ENCODE measurements at regions not wholly inside any gene's neighbourhood (a gene's known extent, or its start where the extent isn't known, plus 50 kb on each side); places are given as distances from the start of the nearest gene placed in this dataset.

GRCh38 chr19:5217171-5217570 lies 123.4 kb downstream of the PTPRS start:
- no peak for DNase-seq (ENCODE audit: low spot score)

- no peak for DNase-seq (ENCODE audit: low spot score)
Observed at GRCh38 chr19:5216141-5216847, 124.3 kb downstream of the PTPRS start.

- DNase-seq (ENCODE audit: low spot score) = no peak
Observed at GRCh38 chr19:5215431-5215830, 125.2 kb downstream of the PTPRS start.

GRCh38 chr19:5214902-5215301 lies 125.7 kb downstream of the PTPRS start:
- DNase-seq (ENCODE audit: low spot score) = no peak

- DNase-seq (ENCODE audit: low spot score) = no peak
Observed at GRCh38 chr19:5214371-5214770, 126.2 kb downstream of the PTPRS start.

- no peak for DNase-seq (ENCODE audit: low spot score)
Observed at GRCh38 chr19:5213667-5214066, 126.9 kb downstream of the PTPRS start.

GRCh38 chr19:5212101-5212500 lies 128.5 kb downstream of the PTPRS start:
- no peak for DNase-seq (ENCODE audit: low spot score)

GRCh38 chr19:5211217-5211822 lies 129.3 kb downstream of the PTPRS start:
- no peak for DNase-seq (ENCODE audit: low spot score)

- no peak for DNase-seq (ENCODE audit: low spot score)
Observed at GRCh38 chr19:5210556-5210955, 130.1 kb downstream of the PTPRS start.

- no peak for DNase-seq (ENCODE audit: low spot score)
Observed at GRCh38 chr19:5207806-5208205, 132.8 kb downstream of the PTPRS start.

- DNase-seq (ENCODE audit: low spot score) = no peak
Observed at GRCh38 chr19:5206751-5207075, 133.9 kb downstream of the PTPRS start.

GRCh38 chr19:5205937-5206750 lies 134.5 kb downstream of the PTPRS start:
- no peak for DNase-seq (ENCODE audit: low spot score)

- no peak for DNase-seq (ENCODE audit: low spot score)
Observed at GRCh38 chr19:5205381-5205780, 135.2 kb downstream of the PTPRS start.

- DNase-seq (ENCODE audit: low spot score) = no peak
Observed at GRCh38 chr19:5204212-5204611, 136.4 kb downstream of the PTPRS start.

Data from hepatic stellate cell (primary cell).